ENCODE measurements at regions not wholly inside any gene's neighbourhood (a gene's known extent, or its start where the extent isn't known, plus 50 kb on each side); places are given as distances from the start of the nearest gene placed in this dataset.

- no peaks in the 10 kb centered on the region for H3K79me2 ChIP-seq (replicated peaks; ENCODE audit: insufficient read depth)
- DNase-seq (ENCODE audit: low spot score) (no peak), ATAC-seq (no peak)
- no peak overlapping the region for H3K4me3 Mint-ChIP-seq
- no peaks in the 10 kb centered on the region for H3K36me3 ChIP-seq (ENCODE audit: insufficient read depth)
- H3K27me3 ChIP-seq (ENCODE audit: insufficient read depth): no peaks in the 10 kb centered on the region
- H3K4me1 Mint-ChIP-seq: no peaks in the 10 kb centered on the region
- H3K36me3 Mint-ChIP-seq (ENCODE audit: low read depth): peaks cover 22% of the 10 kb centered on the region; the same call in 2 of the 3 replicates
- no peaks in the 10 kb centered on the region for H3F3A ChIP-seq (replicated peaks; ENCODE audit: low read depth)
- no peaks in the 10 kb centered on the region for H3K27me3 Mint-ChIP-seq (ENCODE audit: insufficient read depth, low read depth, poor library complexity)
- no peaks in the 10 kb centered on the region for H3K4me1 ChIP-seq (ENCODE audit: insufficient read depth)
- no peak overlapping the region for H3K27ac ChIP-seq (ENCODE audit: low read depth)
- TF ChIP-seq, protein P1, sequence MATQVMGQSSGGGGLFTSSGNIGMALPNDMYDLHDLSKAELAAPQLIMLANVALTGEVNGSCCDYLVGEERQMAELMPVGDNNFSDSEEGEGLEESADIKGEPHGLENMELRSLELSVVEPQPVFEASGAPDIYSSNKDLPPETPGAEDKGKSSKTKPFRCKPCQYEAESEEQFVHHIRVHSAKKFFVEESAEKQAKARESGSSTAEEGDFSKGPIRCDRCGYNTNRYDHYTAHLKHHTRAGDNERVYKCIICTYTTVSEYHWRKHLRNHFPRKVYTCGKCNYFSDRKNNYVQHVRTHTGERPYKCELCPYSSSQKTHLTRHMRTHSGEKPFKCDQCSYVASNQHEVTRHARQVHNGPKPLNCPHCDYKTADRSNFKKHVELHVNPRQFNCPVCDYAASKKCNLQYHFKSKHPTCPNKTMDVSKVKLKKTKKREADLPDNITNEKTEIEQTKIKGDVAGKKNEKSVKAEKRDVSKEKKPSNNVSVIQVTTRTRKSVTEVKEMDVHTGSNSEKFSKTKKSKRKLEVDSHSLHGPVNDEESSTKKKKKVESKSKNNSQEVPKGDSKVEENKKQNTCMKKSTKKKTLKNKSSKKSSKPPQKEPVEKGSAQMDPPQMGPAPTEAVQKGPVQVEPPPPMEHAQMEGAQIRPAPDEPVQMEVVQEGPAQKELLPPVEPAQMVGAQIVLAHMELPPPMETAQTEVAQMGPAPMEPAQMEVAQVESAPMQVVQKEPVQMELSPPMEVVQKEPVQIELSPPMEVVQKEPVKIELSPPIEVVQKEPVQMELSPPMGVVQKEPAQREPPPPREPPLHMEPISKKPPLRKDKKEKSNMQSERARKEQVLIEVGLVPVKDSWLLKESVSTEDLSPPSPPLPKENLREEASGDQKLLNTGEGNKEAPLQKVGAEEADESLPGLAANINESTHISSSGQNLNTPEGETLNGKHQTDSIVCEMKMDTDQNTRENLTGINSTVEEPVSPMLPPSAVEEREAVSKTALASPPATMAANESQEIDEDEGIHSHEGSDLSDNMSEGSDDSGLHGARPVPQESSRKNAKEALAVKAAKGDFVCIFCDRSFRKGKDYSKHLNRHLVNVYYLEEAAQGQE (IDR thresholded peaks at IDR 0.05; ENCODE audit: unreplicated experiment): no peak
- TF ChIP-seq ZNF114 (CRISPR knock-in tag; IDR thresholded peaks at IDR 0.05) (no peak), EZH2 (IDR thresholded peaks at IDR 0.05; ENCODE audit: low read depth, unreplicated experiment) (no peak), EZH2phosphoT487 (IDR thresholded peaks at IDR 0.05; ENCODE audit: unreplicated experiment) (no peak), NANOG (IDR thresholded peaks at IDR 0.05; ENCODE audit: borderline replicate concordance) (no peak), POLR2AphosphoS5 (IDR thresholded peaks at IDR 0.05; ENCODE audit: low read depth) (no peak), STAT1 (IDR thresholded peaks at IDR 0.05; ENCODE audit: unreplicated experiment) (no peak), CREB1 (CRISPR knock-in tag; IDR thresholded peaks at IDR 0.05; ENCODE audit: low read depth) (no peak), ZNF331 (CRISPR knock-in tag; IDR thresholded peaks at IDR 0.05; ENCODE audit: low read depth) (no peak), JUNB (IDR thresholded peaks at IDR 0.05; ENCODE audit: unreplicated experiment) (no peak)
- TF ChIP-seq, protein P2, sequence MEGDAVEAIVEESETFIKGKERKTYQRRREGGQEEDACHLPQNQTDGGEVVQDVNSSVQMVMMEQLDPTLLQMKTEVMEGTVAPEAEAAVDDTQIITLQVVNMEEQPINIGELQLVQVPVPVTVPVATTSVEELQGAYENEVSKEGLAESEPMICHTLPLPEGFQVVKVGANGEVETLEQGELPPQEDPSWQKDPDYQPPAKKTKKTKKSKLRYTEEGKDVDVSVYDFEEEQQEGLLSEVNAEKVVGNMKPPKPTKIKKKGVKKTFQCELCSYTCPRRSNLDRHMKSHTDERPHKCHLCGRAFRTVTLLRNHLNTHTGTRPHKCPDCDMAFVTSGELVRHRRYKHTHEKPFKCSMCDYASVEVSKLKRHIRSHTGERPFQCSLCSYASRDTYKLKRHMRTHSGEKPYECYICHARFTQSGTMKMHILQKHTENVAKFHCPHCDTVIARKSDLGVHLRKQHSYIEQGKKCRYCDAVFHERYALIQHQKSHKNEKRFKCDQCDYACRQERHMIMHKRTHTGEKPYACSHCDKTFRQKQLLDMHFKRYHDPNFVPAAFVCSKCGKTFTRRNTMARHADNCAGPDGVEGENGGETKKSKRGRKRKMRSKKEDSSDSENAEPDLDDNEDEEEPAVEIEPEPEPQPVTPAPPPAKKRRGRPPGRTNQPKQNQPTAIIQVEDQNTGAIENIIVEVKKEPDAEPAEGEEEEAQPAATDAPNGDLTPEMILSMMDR (conservative IDR thresholded peaks at IDR 0.05; ENCODE audit: low read depth in 2 of 2): no peak
- TF ChIP-seq, protein P3, sequence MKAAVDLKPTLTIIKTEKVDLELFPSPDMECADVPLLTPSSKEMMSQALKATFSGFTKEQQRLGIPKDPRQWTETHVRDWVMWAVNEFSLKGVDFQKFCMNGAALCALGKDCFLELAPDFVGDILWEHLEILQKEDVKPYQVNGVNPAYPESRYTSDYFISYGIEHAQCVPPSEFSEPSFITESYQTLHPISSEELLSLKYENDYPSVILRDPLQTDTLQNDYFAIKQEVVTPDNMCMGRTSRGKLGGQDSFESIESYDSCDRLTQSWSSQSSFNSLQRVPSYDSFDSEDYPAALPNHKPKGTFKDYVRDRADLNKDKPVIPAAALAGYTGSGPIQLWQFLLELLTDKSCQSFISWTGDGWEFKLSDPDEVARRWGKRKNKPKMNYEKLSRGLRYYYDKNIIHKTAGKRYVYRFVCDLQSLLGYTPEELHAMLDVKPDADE (IDR thresholded peaks at IDR 0.05): no peak
- TF ChIP-seq, protein P4, sequence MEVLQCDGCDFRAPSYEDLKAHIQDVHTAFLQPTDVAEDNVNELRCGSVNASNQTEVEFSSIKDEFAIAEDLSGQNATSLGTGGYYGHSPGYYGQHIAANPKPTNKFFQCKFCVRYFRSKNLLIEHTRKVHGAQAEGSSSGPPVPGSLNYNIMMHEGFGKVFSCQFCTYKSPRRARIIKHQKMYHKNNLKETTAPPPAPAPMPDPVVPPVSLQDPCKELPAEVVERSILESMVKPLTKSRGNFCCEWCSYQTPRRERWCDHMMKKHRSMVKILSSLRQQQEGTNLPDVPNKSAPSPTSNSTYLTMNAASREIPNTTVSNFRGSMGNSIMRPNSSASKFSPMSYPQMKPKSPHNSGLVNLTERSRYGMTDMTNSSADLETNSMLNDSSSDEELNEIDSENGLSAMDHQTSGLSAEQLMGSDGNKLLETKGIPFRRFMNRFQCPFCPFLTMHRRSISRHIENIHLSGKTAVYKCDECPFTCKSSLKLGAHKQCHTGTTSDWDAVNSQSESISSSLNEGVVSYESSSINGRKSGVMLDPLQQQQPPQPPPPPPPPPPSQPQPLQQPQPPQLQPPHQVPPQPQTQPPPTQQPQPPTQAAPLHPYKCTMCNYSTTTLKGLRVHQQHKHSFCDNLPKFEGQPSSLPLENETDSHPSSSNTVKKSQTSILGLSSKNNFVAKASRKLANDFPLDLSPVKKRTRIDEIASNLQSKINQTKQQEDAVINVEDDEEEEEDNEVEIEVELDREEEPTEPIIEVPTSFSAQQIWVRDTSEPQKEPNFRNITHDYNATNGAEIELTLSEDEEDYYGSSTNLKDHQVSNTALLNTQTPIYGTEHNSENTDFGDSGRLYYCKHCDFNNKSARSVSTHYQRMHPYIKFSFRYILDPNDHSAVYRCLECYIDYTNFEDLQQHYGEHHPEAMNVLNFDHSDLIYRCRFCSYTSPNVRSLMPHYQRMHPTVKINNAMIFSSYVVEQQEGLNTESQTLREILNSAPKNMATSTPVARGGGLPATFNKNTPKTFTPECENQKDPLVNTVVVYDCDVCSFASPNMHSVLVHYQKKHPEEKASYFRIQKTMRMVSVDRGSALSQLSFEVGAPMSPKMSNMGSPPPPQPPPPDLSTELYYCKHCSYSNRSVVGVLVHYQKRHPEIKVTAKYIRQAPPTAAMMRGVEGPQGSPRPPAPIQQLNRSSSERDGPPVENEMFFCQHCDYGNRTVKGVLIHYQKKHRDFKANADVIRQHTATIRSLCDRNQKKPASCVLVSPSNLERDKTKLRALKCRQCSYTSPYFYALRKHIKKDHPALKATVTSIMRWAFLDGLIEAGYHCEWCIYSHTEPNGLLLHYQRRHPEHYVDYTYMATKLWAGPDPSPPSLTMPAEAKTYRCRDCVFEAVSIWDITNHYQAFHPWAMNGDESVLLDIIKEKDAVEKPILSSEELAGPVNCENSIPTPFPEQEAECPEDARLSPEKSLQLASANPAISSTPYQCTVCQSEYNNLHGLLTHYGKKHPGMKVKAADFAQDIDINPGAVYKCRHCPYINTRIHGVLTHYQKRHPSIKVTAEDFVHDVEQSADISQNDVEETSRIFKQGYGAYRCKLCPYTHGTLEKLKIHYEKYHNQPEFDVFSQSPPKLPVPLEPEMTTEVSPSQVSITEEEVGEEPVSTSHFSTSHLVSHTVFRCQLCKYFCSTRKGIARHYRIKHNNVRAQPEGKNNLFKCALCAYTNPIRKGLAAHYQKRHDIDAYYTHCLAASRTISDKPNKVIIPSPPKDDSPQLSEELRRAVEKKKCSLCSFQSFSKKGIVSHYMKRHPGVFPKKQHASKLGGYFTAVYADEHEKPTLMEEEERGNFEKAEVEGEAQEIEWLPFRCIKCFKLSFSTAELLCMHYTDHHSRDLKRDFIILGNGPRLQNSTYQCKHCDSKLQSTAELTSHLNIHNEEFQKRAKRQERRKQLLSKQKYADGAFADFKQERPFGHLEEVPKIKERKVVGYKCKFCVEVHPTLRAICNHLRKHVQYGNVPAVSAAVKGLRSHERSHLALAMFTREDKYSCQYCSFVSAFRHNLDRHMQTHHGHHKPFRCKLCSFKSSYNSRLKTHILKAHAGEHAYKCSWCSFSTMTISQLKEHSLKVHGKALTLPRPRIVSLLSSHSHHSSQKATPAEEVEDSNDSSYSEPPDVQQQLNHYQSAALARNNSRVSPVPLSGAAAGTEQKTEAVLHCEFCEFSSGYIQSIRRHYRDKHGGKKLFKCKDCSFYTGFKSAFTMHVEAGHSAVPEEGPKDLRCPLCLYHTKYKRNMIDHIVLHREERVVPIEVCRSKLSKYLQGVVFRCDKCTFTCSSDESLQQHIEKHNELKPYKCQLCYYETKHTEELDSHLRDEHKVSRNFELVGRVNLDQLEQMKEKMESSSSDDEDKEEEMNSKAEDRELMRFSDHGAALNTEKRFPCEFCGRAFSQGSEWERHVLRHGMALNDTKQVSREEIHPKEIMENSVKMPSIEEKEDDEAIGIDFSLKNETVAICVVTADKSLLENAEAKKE (CRISPR knock-in tag; IDR thresholded peaks at IDR 0.05): no peak
- H3K9me3 Mint-ChIP-seq: peaks cover 23% of the 10 kb centered on the region
- H3K9me2 ChIP-seq (ENCODE audit: insufficient read depth): no peaks in the 10 kb centered on the region
- no peak overlapping the region for H3K4me3 ChIP-seq
- no peak overlapping the region for H3K4me2 ChIP-seq
- no peak overlapping the region for H2AFZ ChIP-seq
- H4K20me1 ChIP-seq (replicated peaks; ENCODE audit: insufficient read depth): no peaks in the 10 kb centered on the region
- no peak overlapping the region for H3K27ac Mint-ChIP-seq
These were observed 87.5 kb upstream of the P3H2 start for GRCh38 chr3:190208196-190208595.
